Ascending aorta (tissue), 2 donors: ENCODE measurements at regions not wholly inside any gene's neighbourhood (a gene's known extent, or its start where the extent isn't known, plus 50 kb on each side); places are given as distances from the start of the nearest gene placed in this dataset.

Experiments
- DNase-seq, 2 donors: peaks; one replicate each; pipeline ENCODE4 v3.0.0-alpha.2; 2019; ENCODE audit warnings: low spot score in 2 of 2
- H3K27ac ChIP-seq, 2 donors: fragments of 200-600 bp; sonication (generic); one replicate each; pipeline ENCODE4 v1.5.1; 2016 to 2017; ENCODE audit warnings: mild to moderate bottlenecking in 1 of 2
- H3K27me3 ChIP-seq: fragments of 200-600 bp; sonication (generic); one replicate; pipeline ENCODE4 v1.5.1; 2017
- H3K36me3 ChIP-seq, 2 donors: fragments of 200-600 bp; sonication (generic); one replicate each; pipeline ENCODE4 v1.5.1; 2016
- H3K4me1 ChIP-seq, 2 donors: fragments of 200-600 bp; sonication (generic); one replicate each; pipeline ENCODE4 v1.5.1; 2016 to 2017; ENCODE audit warnings: mild to moderate bottlenecking in 1 of 2
- H3K4me3 ChIP-seq, 2 donors: fragments of 200-600 bp; sonication (generic); one replicate each; pipeline ENCODE4 v1.5.1; 2016 to 2017; ENCODE audit warnings: mild to moderate bottlenecking in 1 of 2
- H3K9me3 ChIP-seq, 2 donors: fragments of 200-600 bp; sonication (generic); one replicate each; pipeline ENCODE4 v1.5.1; 2016
- intact Hi-C: fragments of 100-400 bp; cut with DNase I; formaldehyde crosslinking; loops from one replicate; pipeline ENCODE4 v1.15.1; 2023
- TF ChIP-seq, protein P1 (sequence below), 3 experiments: fragments of 200-600 bp in 2 of 3; fragments of 450-650 bp in 1 of 3; sonication (generic) in 2 of 3; IDR thresholded peaks; one replicate each; pipeline ENCODE4 v1.5.1; 2016 to 2019; ENCODE audit warnings: antibody characterized with exemption in 3 of 3, mild to moderate bottlenecking in 1 of 3, moderate library complexity in 1 of 3

DNA sequence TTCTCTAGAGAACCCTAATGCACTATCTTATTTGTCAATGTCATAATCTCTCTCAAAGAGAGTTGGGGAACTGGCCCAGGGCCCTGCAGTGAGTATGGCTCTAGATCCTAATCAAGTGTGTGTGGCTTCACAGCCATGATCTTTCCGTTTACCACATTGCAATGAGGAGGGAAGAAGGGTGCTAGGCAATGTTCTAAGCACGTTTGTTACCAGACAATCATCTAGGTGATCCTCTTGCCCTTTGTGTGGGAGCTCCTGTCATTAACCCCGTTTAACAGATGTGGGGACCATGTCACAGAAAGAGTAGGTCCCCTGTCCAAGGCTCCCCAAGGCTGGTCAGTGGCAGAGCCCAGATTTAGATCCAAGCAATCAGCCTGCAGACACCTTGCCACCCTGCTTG lies 128.2 kb upstream of the IRX4 start:
- intact Hi-C loops: no loop called here
- H3K9me3 ChIP-seq: no peaks in the 10 kb centered on the region
- H3K27ac ChIP-seq: no peak overlapping the region
- no peak overlapping the region for H3K4me3 ChIP-seq
- TF ChIP-seq, protein P1, sequence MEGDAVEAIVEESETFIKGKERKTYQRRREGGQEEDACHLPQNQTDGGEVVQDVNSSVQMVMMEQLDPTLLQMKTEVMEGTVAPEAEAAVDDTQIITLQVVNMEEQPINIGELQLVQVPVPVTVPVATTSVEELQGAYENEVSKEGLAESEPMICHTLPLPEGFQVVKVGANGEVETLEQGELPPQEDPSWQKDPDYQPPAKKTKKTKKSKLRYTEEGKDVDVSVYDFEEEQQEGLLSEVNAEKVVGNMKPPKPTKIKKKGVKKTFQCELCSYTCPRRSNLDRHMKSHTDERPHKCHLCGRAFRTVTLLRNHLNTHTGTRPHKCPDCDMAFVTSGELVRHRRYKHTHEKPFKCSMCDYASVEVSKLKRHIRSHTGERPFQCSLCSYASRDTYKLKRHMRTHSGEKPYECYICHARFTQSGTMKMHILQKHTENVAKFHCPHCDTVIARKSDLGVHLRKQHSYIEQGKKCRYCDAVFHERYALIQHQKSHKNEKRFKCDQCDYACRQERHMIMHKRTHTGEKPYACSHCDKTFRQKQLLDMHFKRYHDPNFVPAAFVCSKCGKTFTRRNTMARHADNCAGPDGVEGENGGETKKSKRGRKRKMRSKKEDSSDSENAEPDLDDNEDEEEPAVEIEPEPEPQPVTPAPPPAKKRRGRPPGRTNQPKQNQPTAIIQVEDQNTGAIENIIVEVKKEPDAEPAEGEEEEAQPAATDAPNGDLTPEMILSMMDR (IDR thresholded peaks at IDR 0.05): no peak
- no peaks in the 10 kb centered on the region for H3K36me3 ChIP-seq
- H3K4me1 ChIP-seq: no peaks in the 10 kb centered on the region
- DNase-seq: no peak
- no peaks in the 10 kb centered on the region for H3K27me3 ChIP-seq

DNA sequence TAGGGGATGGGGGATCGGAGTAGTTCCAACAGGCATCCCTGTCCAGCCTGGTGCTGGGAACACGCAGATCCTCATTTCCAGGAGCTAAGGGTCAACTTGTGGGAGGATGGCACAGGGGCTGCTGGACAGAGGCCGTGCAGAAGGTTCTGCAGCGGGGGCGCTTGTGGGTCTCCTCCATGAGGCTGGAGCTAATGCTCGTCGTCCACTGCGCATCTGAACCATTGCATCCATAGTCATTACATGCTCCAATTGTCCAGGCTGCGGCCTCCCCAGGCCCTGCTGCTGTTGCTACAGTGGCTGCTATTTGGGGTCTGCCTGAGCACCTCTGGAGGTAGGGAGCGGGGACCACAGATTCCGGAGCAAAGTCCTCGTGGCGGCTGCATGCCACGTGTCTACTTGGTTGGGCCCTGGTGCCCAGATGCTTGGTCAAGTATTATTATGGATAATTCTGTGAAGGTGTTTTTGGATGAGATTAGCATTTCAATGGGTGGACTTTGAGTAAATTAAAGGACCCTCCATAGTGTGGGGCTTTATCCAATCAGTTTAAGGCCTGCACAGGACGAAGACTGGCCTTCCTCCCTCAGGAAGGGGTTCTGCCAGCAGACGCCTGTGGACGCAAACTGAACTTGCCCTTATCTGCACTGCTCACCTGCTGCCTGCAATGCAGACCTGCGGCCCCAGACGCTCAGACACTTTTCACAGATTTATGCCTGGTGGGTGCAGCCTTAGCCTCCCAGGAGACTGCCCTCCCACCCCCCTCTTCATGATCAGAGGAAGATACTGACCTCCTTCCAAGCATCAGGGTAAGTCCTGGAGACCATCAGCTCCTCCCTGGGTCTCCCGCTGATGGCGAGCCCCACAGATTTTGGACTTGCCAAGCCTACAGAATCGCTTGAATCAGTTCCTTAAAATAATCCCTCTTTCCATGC lies 127.5 kb upstream of the IRX4 start:
- intact Hi-C loops: no loop called here
- H3K27ac ChIP-seq: no peak overlapping the region
- no peak for DNase-seq

GRCh38 chr5:2008851-2009629 lies 126.3 kb upstream of the IRX4 start:
- DNase-seq: no peak
- H3K27me3 ChIP-seq: no peaks in the 10 kb centered on the region
- TF ChIP-seq, protein P1 (IDR thresholded peaks at IDR 0.05): no peak
- no peak overlapping the region for H3K27ac ChIP-seq
- intact Hi-C loops: no loop called here
- H3K4me1 ChIP-seq: no peaks in the 10 kb centered on the region
- H3K36me3 ChIP-seq: no peaks in the 10 kb centered on the region
- no peaks in the 10 kb centered on the region for H3K9me3 ChIP-seq
- no peak overlapping the region for H3K4me3 ChIP-seq

More for the DNA sequence above, 127.5 kb upstream of the IRX4 start:
- H3K9me3 ChIP-seq: no peaks in the 10 kb centered on the region
- no peaks in the 10 kb centered on the region for H3K27me3 ChIP-seq
- no peaks in the 10 kb centered on the region for H3K36me3 ChIP-seq
- no peaks in the 10 kb centered on the region for H3K4me1 ChIP-seq
- TF ChIP-seq, protein P1 (IDR thresholded peaks at IDR 0.05): no peak
- H3K4me3 ChIP-seq: no peak overlapping the region

- no peak for DNase-seq
- TF ChIP-seq, protein P1 (IDR thresholded peaks at IDR 0.05): no peak
Measured at GRCh38 chr5:2007878-2008501, 125.3 kb upstream of the IRX4 start.

GRCh38 chr5:2007496-2007877 lies 124.8 kb upstream of the IRX4 start:
- H3K27me3 ChIP-seq: no peaks in the 10 kb centered on the region
- TF ChIP-seq, protein P1 (IDR thresholded peaks at IDR 0.05): no peak
- intact Hi-C loops: no loop called here
- no peak overlapping the region for H3K4me3 ChIP-seq
- no peak overlapping the region for H3K27ac ChIP-seq
- no peaks in the 10 kb centered on the region for H3K36me3 ChIP-seq
- no peak for DNase-seq
- no peaks in the 10 kb centered on the region for H3K9me3 ChIP-seq
- no peaks in the 10 kb centered on the region for H3K4me1 ChIP-seq

More at GRCh38 chr5:2007878-2008501, 125.3 kb upstream of the IRX4 start:
- H3K27me3 ChIP-seq: no peaks in the 10 kb centered on the region
- H3K4me3 ChIP-seq: no peak overlapping the region
- no peak overlapping the region for H3K27ac ChIP-seq
- intact Hi-C loops: no loop called here
- no peaks in the 10 kb centered on the region for H3K9me3 ChIP-seq
- H3K36me3 ChIP-seq: no peaks in the 10 kb centered on the region
- no peaks in the 10 kb centered on the region for H3K4me1 ChIP-seq
